HepG2 (cell line): ENCODE measurements at regions not wholly inside any gene's neighbourhood (a gene's known extent, or its start where the extent isn't known, plus 50 kb on each side); places are given as distances from the start of the nearest gene placed in this dataset.

Source experiments
- ATAC-seq: fragments of 200-7000 bp; cut with Tn5 transposase; 3 replicates; pipeline ENCODE4 v1.9.1; 2020; ENCODE audit warnings: mild to moderate bottlenecking, moderate library complexity
- BruUV-seq: library from RNA; stranded (reverse); fragments of 400-500 nt; replicated peaks from 2 replicates; lab custom pipeline; 2021; lab: Mats Ljungman, UMichigan
- CTCF ChIA-PET: fragments of 300-600 bp; formaldehyde crosslinking; extraction: SDS; loops from one replicate; lab custom pipeline; 2021; ENCODE audit warnings: low total read pairs, inconsistent platforms, low intra/inter-chr PET ratio; lab: Yijun Ruan, JAX
- POLR2A ChIA-PET: fragments of 350-600 bp; sonication (Branson Sonifier 250); formaldehyde crosslinking; loops from one replicate; lab custom pipeline; 2020; ENCODE audit warnings: antibody characterized with exemption, inconsistent platforms; lab: Yijun Ruan, JAX
- DNase-seq: peaks from one replicate; pipeline ENCODE4 v3.0.0-alpha.2; 2015; ENCODE audit warnings: low spot score
- FAIRE-seq: peaks from 3 replicates; lab custom pipeline; 2011; peaks lifted over from hg19 to GRCh38; lab: Jason Lieb, UNC
- H2AFZ ChIP-seq: one replicate; pipeline ENCODE4 v1.6.1; 2011; ENCODE audit warnings: low read length, inconsistent platforms
- H3K27ac ChIP-seq: fragments of 300-600 bp; 3 replicates; pipeline ENCODE4 v1.8.0; 2011; ENCODE audit warnings: mixed run types, mild to moderate bottlenecking, mixed read lengths, low read length, inconsistent platforms; ENCODE audit not compliant: insufficient read depth; ENCODE audit errors: extremely low read length
- H3K27me3 ChIP-seq, 2 experiments: fragments of 200-600 bp in 1 of 2; 2 replicates in 1 of 2; 3 replicates in 1 of 2; pipeline versions ENCODE4 v1.6.0 to v1.8.0; 2011; ENCODE audit warnings: low read length in 2 of 2, mild to moderate bottlenecking in 2 of 2, moderate library complexity in 2 of 2, inconsistent platforms in 1 of 2; ENCODE audit not compliant: insufficient read depth in 2 of 2, control insufficient read depth in 1 of 2
- H3K36me3 ChIP-seq, 2 experiments: fragments of 200-600 bp in 1 of 2; replicated peaks in 1 of 2; 2 replicates in 1 of 2; 3 replicates in 1 of 2; pipeline versions ENCODE4 v1.5.1 to v1.8.0; 2011; ENCODE audit warnings: low read length in 2 of 2, inconsistent platforms in 1 of 2; ENCODE audit not compliant: insufficient read depth in 2 of 2, control insufficient read depth in 1 of 2
- H3K4me1 ChIP-seq: 2 replicates; pipeline ENCODE4 v1.5.1; 2012; ENCODE audit warnings: low read length, inconsistent platforms; ENCODE audit not compliant: insufficient read depth
- H3K4me2 ChIP-seq: 2 replicates; pipeline ENCODE4 v1.6.0; 2011; ENCODE audit warnings: low read depth, low read length, inconsistent platforms
- H3K4me3 ChIP-seq, 3 experiments: fragments of 200-600 bp in 1 of 3; sonication (generic), shearing (Covaris generic) in 1 of 3; replicated peaks in 1 of 3; 2 replicates each; pipeline ENCODE4 v1.5.1; 2011 to 2016; ENCODE audit warnings: low read length in 3 of 3, inconsistent platforms in 2 of 3, low read depth in 2 of 3, mild to moderate bottlenecking in 2 of 3, control low read depth in 1 of 3, mixed read lengths in 1 of 3; ENCODE audit not compliant: insufficient read depth in 1 of 3
- H3K79me2 ChIP-seq: one replicate; pipeline ENCODE4 v1.6.1; 2011; ENCODE audit warnings: low read length, inconsistent platforms; ENCODE audit not compliant: insufficient read depth
- H3K9ac ChIP-seq: 2 replicates; pipeline ENCODE4 v1.6.0; 2011; ENCODE audit warnings: mild to moderate bottlenecking, low read depth, low read length, inconsistent platforms; ENCODE audit not compliant: insufficient read depth
- H3K9me3 ChIP-seq: 2 replicates; pipeline ENCODE4 v1.5.1; 2012; ENCODE audit warnings: mild to moderate bottlenecking, low read length
- H4K20me1 ChIP-seq: 2 replicates; pipeline ENCODE4 v1.6.0; 2011; ENCODE audit warnings: inconsistent platforms, mild to moderate bottlenecking, low read length, moderate library complexity; ENCODE audit not compliant: insufficient read depth
- ATF4 ChIP-seq, 2 experiments: fragments of 450-650 bp in 1 of 2; sonication (generic) in 1 of 2; formaldehyde crosslinking; IDR thresholded peaks; 2 replicates each; pipeline versions ENCODE4 v1.5.0 to v1.8.0; 2020 to 2022; ENCODE audit warnings: mild to moderate bottlenecking in 1 of 2, missing genetic modification reagents in 1 of 2
- ATF6 ChIP-seq: sonication (generic); formaldehyde crosslinking; conservative IDR thresholded peaks from 2 replicates; pipeline ENCODE4 v1.4.0; 2020; ENCODE audit warnings: missing genetic modification reagents
- BCLAF1 ChIP-seq: fragments of 450-650 bp; IDR thresholded peaks from 2 replicates; pipeline ENCODE4 v1.6.1; 2017; ENCODE audit warnings: mild to moderate bottlenecking
- JUNB ChIP-seq: sonication (generic); formaldehyde crosslinking; IDR thresholded peaks from 2 replicates; pipeline ENCODE4 v1.8.0; 2022; ENCODE audit warnings: missing genetic modification reagents, mild to moderate bottlenecking, borderline replicate concordance
- MTF2 ChIP-seq: sonication (generic); formaldehyde crosslinking; IDR thresholded peaks from 2 replicates; pipeline ENCODE4 v1.5.0; 2020; ENCODE audit warnings: missing genetic modification reagents, borderline replicate concordance
- MYNN ChIP-seq: sonication (generic); formaldehyde crosslinking; IDR thresholded peaks from 2 replicates; pipeline ENCODE4 v1.4.0; 2020; ENCODE audit warnings: mild to moderate bottlenecking, low read depth, missing genetic modification reagents
- NCOA5 ChIP-seq: sonication (generic); formaldehyde crosslinking; IDR thresholded peaks from 2 replicates; pipeline ENCODE4 v1.4.0; 2020; ENCODE audit warnings: missing genetic modification reagents
- ZBTB49 ChIP-seq: sonication (generic); formaldehyde crosslinking; IDR thresholded peaks from 2 replicates; pipeline ENCODE4 v1.4.0; 2020; ENCODE audit warnings: missing genetic modification reagents, borderline replicate concordance
- ZNF34 ChIP-seq: sonication (generic); formaldehyde crosslinking; IDR thresholded peaks from 2 replicates; pipeline ENCODE4 v1.4.0; 2020; ENCODE audit warnings: mild to moderate bottlenecking, missing genetic modification reagents, borderline replicate concordance
- ZNF343 ChIP-seq: sonication (generic); formaldehyde crosslinking; IDR thresholded peaks from 2 replicates; pipeline ENCODE4 v1.4.0; 2020; ENCODE audit warnings: mild to moderate bottlenecking, missing genetic modification reagents
- ZNF501 ChIP-seq: sonication (generic); formaldehyde crosslinking; IDR thresholded peaks from 2 replicates; pipeline ENCODE4 v1.5.1; 2020; ENCODE audit warnings: mild to moderate bottlenecking, moderate library complexity, missing genetic modification reagents
- WGBS: methylation state at CpG from one replicate; pipeline ENCODE4 v1.1.6; 2017; ENCODE audit warnings: low lambda C conversion rate; 5-methylcytosine and 5-hydroxymethylcytosine counted together
- in situ Hi-C: cut with HindIII; loops from 2 replicates; pipeline ENCODE4 v1.10.0; 2017; ENCODE audit warnings: low pct_unique_long_range_greater_than_20kb; ENCODE audit not compliant: extremely low pct_ligation_motif_present
- intact Hi-C: fragments of 100-400 bp; cut with micrococcal nuclease; formaldehyde crosslinking; loops from one replicate; pipeline ENCODE4 v1.10.0; 2022; ENCODE audit not compliant: unreplicated experiment
- TF ChIP-seq, protein P1 (sequence below): sonication (generic); formaldehyde crosslinking; IDR thresholded peaks from 2 replicates; pipeline ENCODE4 v1.5.1; 2020; ENCODE audit warnings: missing genetic modification reagents, mild to moderate bottlenecking, borderline replicate concordance

GRCh38 chr13:30523211-30523610 is 57.5 kb upstream of the HMGB1 start:
- intact Hi-C loops, result no loop called here
- no peak for ATAC-seq
- peaks cover 14% of the 10 kb centered on the region for H3K4me1 ChIP-seq
- BruUV-seq, result no TSS peak
- H3K9ac ChIP-seq, result no peak overlapping the region
- H3K4me2 ChIP-seq, result no peak overlapping the region
- H3K27me3 ChIP-seq, result peaks cover 0 to 7% of the 10 kb centered on the region in 2 experiments; a peak in 1 of 5 replicates
- 48% methylated on average over 2 of the region's 2 CpGs for WGBS
- no peaks in the 10 kb centered on the region for H3K36me3 ChIP-seq
- no peak overlapping the region for H3K27ac ChIP-seq
- CTCF ChIA-PET, result no interaction called here
- DNase-seq, result no peak
- H3K9me3 ChIP-seq, result no peaks in the 10 kb centered on the region
- no peak for FAIRE-seq
- POLR2A ChIA-PET, result no interaction called here
- no peaks in the 10 kb centered on the region for H3K79me2 ChIP-seq
- H2AFZ ChIP-seq, result no peak overlapping the region
- H4K20me1 ChIP-seq, result no peaks in the 10 kb centered on the region
- no peak overlapping the region for H3K4me3 ChIP-seq
- in situ Hi-C loops, result no loop called here
- no peak for TF ChIP-seq ZNF501 (CRISPR knock-in tag)
- TF ChIP-seq ZNF34 (CRISPR knock-in tag), result no peak
- no peak for TF ChIP-seq MTF2 (CRISPR knock-in tag)
- TF ChIP-seq NCOA5 (CRISPR knock-in tag), result no peak
- no peak for TF ChIP-seq ZNF343
- TF ChIP-seq ATF6, result no peak
- TF ChIP-seq MYNN (CRISPR knock-in tag), result no peak
- no peak for TF ChIP-seq JUNB (CRISPR knock-in tag)
- TF ChIP-seq ATF4 (CRISPR knock-in tag; IDR thresholded peaks at IDR 0.05), result no peak
- no peak for TF ChIP-seq BCLAF1
- no peak for TF ChIP-seq ZBTB49
- TF ChIP-seq, protein P1, sequence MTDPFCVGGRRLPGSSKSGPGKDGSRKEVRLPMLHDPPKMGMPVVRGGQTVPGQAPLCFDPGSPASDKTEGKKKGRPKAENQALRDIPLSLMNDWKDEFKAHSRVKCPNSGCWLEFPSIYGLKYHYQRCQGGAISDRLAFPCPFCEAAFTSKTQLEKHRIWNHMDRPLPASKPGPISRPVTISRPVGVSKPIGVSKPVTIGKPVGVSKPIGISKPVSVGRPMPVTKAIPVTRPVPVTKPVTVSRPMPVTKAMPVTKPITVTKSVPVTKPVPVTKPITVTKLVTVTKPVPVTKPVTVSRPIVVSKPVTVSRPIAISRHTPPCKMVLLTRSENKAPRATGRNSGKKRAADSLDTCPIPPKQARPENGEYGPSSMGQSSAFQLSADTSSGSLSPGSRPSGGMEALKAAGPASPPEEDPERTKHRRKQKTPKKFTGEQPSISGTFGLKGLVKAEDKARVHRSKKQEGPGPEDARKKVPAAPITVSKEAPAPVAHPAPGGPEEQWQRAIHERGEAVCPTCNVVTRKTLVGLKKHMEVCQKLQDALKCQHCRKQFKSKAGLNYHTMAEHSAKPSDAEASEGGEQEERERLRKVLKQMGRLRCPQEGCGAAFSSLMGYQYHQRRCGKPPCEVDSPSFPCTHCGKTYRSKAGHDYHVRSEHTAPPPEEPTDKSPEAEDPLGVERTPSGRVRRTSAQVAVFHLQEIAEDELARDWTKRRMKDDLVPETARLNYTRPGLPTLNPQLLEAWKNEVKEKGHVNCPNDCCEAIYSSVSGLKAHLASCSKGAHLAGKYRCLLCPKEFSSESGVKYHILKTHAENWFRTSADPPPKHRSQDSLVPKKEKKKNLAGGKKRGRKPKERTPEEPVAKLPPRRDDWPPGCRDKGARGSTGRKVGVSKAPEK, result no peak
